K562 (cell line): ENCODE measurements at regions not wholly inside any gene's neighbourhood (a gene's known extent, or its start where the extent isn't known, plus 50 kb on each side); places are given as distances from the start of the nearest gene placed in this dataset.

ENCODE experiments used
- ATAC-seq: fragments of 200-7000 bp; cut with Tn5 transposase; 3 replicates; pipeline ENCODE4 v1.9.1; 2020; ENCODE audit warnings: moderate library complexity
- BruUV-seq: library from RNA; stranded (reverse); fragments of 400-500 nt; replicated peaks from 2 replicates; lab custom pipeline; 2021; lab: Mats Ljungman, UMichigan
- CTCF ChIA-PET: fragments of 300-600 bp; formaldehyde crosslinking; extraction: SDS; loops from one replicate; lab custom pipeline; 2021; ENCODE audit warnings: low intra/inter-chr PET ratio; lab: Yijun Ruan, JAX
- POLR2A ChIA-PET: fragments of 300-600, 350-650 bp; sonication (Branson Sonifier 250); formaldehyde crosslinking; extraction: SDS; loops from one replicate; lab custom pipeline; 2021; ENCODE audit warnings: antibody characterized with exemption, inconsistent platforms; lab: Yijun Ruan, JAX
- DNase-seq, 4 experiments: peaks; one replicate each; pipeline versions ENCODE4 v3.0.0 to v3.0.0-alpha.2; 2011 to 2018; ENCODE audit warnings: low spot score in 3 of 4, mixed read lengths in 3 of 4; ENCODE audit errors: extremely low read depth in 1 of 4
- FAIRE-seq: peaks from 2 replicates; lab custom pipeline; 2011; peaks lifted over from hg19 to GRCh38; lab: Jason Lieb, UNC
- H2AFZ ChIP-seq: 2 replicates; pipeline ENCODE4 v1.6.0; 2011; ENCODE audit warnings: low read depth, low read length, control low read depth, inconsistent platforms
- H3K27ac ChIP-seq: fragments of 200-600 bp; 3 replicates; pipeline ENCODE4 v1.8.0; 2011; ENCODE audit warnings: low read depth, mild to moderate bottlenecking, control low read depth, inconsistent platforms, low read length, moderate library complexity, mixed read lengths; ENCODE audit errors: extremely low read depth
- H3K27me3 ChIP-seq, 2 experiments: fragments of 300-600 bp in 1 of 2; 2 replicates in 1 of 2; 3 replicates in 1 of 2; pipeline versions ENCODE4 v1.6.0 to v1.8.0; 2011; ENCODE audit warnings: inconsistent platforms in 2 of 2, low read length in 2 of 2, mild to moderate bottlenecking in 1 of 2, mixed read lengths in 1 of 2, moderate library complexity in 1 of 2; ENCODE audit not compliant: control insufficient read depth in 2 of 2, insufficient read depth in 2 of 2
- H3K36me3 ChIP-seq: fragments of 300-600 bp; 3 replicates; pipeline ENCODE4 v1.8.0; 2011; ENCODE audit warnings: mild to moderate bottlenecking, low read length, inconsistent platforms; ENCODE audit not compliant: control insufficient read depth, insufficient read depth
- H3K4me1 ChIP-seq, 2 experiments: fragments of 200-600 bp in 1 of 2; replicated peaks in 1 of 2; 2 replicates in 1 of 2; 3 replicates in 1 of 2; pipeline versions ENCODE4 v1.5.1 to v1.8.0; 2011; ENCODE audit warnings: inconsistent platforms in 2 of 2, low read length in 2 of 2, mild to moderate bottlenecking in 1 of 2, mixed read lengths in 1 of 2, moderate library complexity in 1 of 2; ENCODE audit not compliant: control insufficient read depth in 2 of 2, insufficient read depth in 2 of 2
- H3K4me2 ChIP-seq: 2 replicates; pipeline ENCODE4 v1.6.1; 2011; ENCODE audit warnings: low read length, control low read depth, inconsistent platforms, mixed read lengths; ENCODE audit not compliant: insufficient read depth
- H3K4me3 ChIP-seq: fragments of 200-600 bp; sonication (generic), shearing (Covaris generic); 2 replicates; pipeline ENCODE4 v1.5.1; 2016; ENCODE audit warnings: control low read depth, inconsistent platforms
- H3K79me2 ChIP-seq: fragments of 200-600 bp; 3 replicates; pipeline ENCODE4 v1.8.0; 2011; ENCODE audit warnings: low read length, inconsistent platforms; ENCODE audit not compliant: control insufficient read depth, insufficient read depth
- H3K9ac ChIP-seq, 2 experiments: 2 replicates each; pipeline versions ENCODE4 v1.6.0 to v1.6.1; 2011; ENCODE audit warnings: low read depth in 2 of 2, low read length in 2 of 2, control low read depth in 1 of 2, inconsistent platforms in 1 of 2, mild to moderate bottlenecking in 1 of 2, mixed read lengths in 1 of 2; ENCODE audit not compliant: insufficient read depth in 1 of 2
- H3K9me1 ChIP-seq: one replicate; pipeline ENCODE4 v1.6.0; 2011; ENCODE audit warnings: inconsistent platforms, mild to moderate bottlenecking, low read length, moderate library complexity; ENCODE audit not compliant: control insufficient read depth, insufficient read depth
- H3K9me3 ChIP-seq: replicated peaks from 2 replicates; pipeline ENCODE4 v1.5.1; 2011; ENCODE audit warnings: low read depth, low read length, inconsistent platforms; ENCODE audit not compliant: control insufficient read depth, insufficient read depth
- H4K20me1 ChIP-seq: replicated peaks from 2 replicates; pipeline ENCODE4 v1.6.1; 2011; ENCODE audit warnings: low read length, inconsistent platforms, mixed read lengths; ENCODE audit not compliant: control insufficient read depth, insufficient read depth
- NUFIP1 ChIP-seq: fragments of 450-650 bp; IDR thresholded peaks from 2 replicates; pipeline ENCODE4 v1.6.1; 2018; ENCODE audit not compliant: partially characterized antibody
- PRPF4 ChIP-seq: fragments of 200-400 bp; formaldehyde crosslinking; IDR thresholded peaks from one replicate; pipeline ENCODE4 v1.6.1; 2017; ENCODE audit warnings: low read length, low read depth, mild to moderate bottlenecking; ENCODE audit not compliant: insufficient read depth, poor library complexity, severe bottlenecking
- ZBTB9 ChIP-seq: fragments of 450-650 bp; formaldehyde crosslinking; IDR thresholded peaks from 2 replicates; pipeline ENCODE4 v1.4.0; 2020; ENCODE audit warnings: mild to moderate bottlenecking, moderate library complexity
- ZNF407 ChIP-seq: fragments of 450-650 bp; IDR thresholded peaks from 2 replicates; pipeline ENCODE4 v1.6.1; 2016; ENCODE audit warnings: low read depth
- WGBS: fragments of 100-300 bp; shearing (Covaris generic); methylation state at CpG from one replicate; pipeline ENCODE4 v1.1.6; 2016; ENCODE audit warnings: low coverage, mixed read lengths; ENCODE audit not compliant: insufficient coverage; ENCODE audit errors: missing lambda C conversion rate; 5-methylcytosine and 5-hydroxymethylcytosine counted together
- in situ Hi-C: fragments of 300-500 bp; cut with MboI; formaldehyde crosslinking; loops from 4 replicates; pipeline ENCODE4 v1.15.0; 2018; ENCODE audit warnings: inconsistent platforms, mixed read lengths
- intact Hi-C: fragments of 100-400 bp; cut with micrococcal nuclease; formaldehyde crosslinking; loops from 2 replicates; pipeline ENCODE4 v1.14.2; 2022
- TF ChIP-seq, protein P1 (sequence below): fragments of 150-350 bp; conservative IDR thresholded peaks from 2 replicates; pipeline ENCODE4 v1.6.1; 2014; ENCODE audit warnings: low read length

GRCh38 chr11:25562417-25562816 lies 769.5 kb upstream of the ANO3 start:
- H3K9me1 ChIP-seq = no peaks in the 10 kb centered on the region
- no peak overlapping the region for H3K27ac ChIP-seq
- FAIRE-seq (no peak), ATAC-seq (no peak), DNase-seq (no peak)
- in situ Hi-C loops (no loop called here), intact Hi-C loops (no loop called here)
- H3K9me3 ChIP-seq = no peaks in the 10 kb centered on the region; the same call in 1 of the 2 replicates
- no peak overlapping the region for H2AFZ ChIP-seq
- H3K79me2 ChIP-seq = no peaks in the 10 kb centered on the region
- no peak overlapping the region for H3K4me3 ChIP-seq
- POLR2A ChIA-PET = no interaction called here
- 4% methylated on average over 2 of the region's 2 CpGs for whole genome bisulfite sequencing
- BruUV-seq = no TSS peak
- H3K4me2 ChIP-seq = no peak overlapping the region
- no peaks in the 10 kb centered on the region for H4K20me1 ChIP-seq
- no peaks in the 10 kb centered on the region for H3K4me1 ChIP-seq
- H3K9ac ChIP-seq = no peak overlapping the region
- no peaks in the 10 kb centered on the region for H3K36me3 ChIP-seq
- TF ChIP-seq, protein P1, sequence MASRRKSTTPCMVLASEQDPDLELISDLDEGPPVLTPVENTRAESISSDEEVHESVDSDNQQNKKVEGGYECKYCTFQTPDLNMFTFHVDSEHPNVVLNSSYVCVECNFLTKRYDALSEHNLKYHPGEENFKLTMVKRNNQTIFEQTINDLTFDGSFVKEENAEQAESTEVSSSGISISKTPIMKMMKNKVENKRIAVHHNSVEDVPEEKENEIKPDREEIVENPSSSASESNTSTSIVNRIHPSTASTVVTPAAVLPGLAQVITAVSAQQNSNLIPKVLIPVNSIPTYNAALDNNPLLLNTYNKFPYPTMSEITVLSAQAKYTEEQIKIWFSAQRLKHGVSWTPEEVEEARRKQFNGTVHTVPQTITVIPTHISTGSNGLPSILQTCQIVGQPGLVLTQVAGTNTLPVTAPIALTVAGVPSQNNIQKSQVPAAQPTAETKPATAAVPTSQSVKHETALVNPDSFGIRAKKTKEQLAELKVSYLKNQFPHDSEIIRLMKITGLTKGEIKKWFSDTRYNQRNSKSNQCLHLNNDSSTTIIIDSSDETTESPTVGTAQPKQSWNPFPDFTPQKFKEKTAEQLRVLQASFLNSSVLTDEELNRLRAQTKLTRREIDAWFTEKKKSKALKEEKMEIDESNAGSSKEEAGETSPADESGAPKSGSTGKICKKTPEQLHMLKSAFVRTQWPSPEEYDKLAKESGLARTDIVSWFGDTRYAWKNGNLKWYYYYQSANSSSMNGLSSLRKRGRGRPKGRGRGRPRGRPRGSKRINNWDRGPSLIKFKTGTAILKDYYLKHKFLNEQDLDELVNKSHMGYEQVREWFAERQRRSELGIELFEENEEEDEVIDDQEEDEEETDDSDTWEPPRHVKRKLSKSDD = no peak
- no peak for TF ChIP-seq ZBTB9
- no peak for TF ChIP-seq NUFIP1
- TF ChIP-seq ZNF407 = no peak
- TF ChIP-seq PRPF4 = no peak
- CTCF ChIA-PET = no interaction called here
- H3K27me3 ChIP-seq = no peaks in the 10 kb centered on the region
